ENCODE measurements at regions not wholly inside any gene's neighbourhood (a gene's known extent, or its start where the extent isn't known, plus 50 kb on each side); places are given as distances from the start of the nearest gene placed in this dataset.

- H3K9ac ChIP-seq (ENCODE audit: low read depth in 1 of 2, low read length in 2 of 2) = no peak overlapping the region
- H3K9me3 ChIP-seq (ENCODE audit: control insufficient read depth in 2 of 2, low read length in 2 of 2) = no peaks in the 10 kb centered on the region
- H3K27ac ChIP-seq (ENCODE audit: low read depth in 2 of 2, low read length in 2 of 2) = no peak overlapping the region
- no peaks in the 10 kb centered on the region for H3K36me3 ChIP-seq (ENCODE audit: control insufficient read depth in 2 of 2, insufficient read depth in 2 of 2, low read length in 2 of 2)
- no peaks in the 10 kb centered on the region for H3K27me3 ChIP-seq (ENCODE audit: control insufficient read depth in 2 of 2, insufficient read depth in 2 of 2, low read length in 2 of 2)
- H3K4me3 ChIP-seq (ENCODE audit: low read length in 2 of 2) = no peak overlapping the region
- H3K4me1 ChIP-seq (ENCODE audit: control insufficient read depth in 2 of 2, insufficient read depth in 2 of 2, low read length in 2 of 2) = no peaks in the 10 kb centered on the region
Measured at GRCh38 chr2:6446938-6447608, 418.6 kb downstream of the CMPK2 start.

- H3K27ac ChIP-seq (ENCODE audit: low read depth in 2 of 2, low read length in 2 of 2) = no peak overlapping the region
Measured at GRCh38 chr2:6448893-6449292, 416.8 kb downstream of the CMPK2 start.

DNA sequence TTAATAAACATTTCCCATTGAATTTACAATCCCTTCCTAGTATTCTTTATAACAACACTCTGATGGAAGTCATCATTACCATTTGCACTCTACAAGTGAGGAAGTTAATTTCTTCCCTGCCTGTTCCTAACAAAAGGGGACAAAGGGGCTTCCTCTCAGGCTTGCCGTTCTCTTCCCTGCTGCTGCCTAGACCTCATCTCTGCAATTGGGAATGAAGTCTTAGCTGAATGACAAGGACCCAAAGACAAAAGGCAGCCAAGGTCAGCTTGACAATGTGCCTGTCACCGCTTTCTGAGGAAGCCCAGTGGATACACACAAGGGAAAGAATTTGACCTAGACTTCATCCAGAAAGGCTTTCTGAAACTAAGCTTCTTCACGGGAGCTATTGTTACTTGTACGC lies 416.4 kb downstream of the CMPK2 start:
- no peak overlapping the region for H3K9ac ChIP-seq (ENCODE audit: low read depth in 1 of 2, low read length in 2 of 2)
- H3K4me3 ChIP-seq (ENCODE audit: low read length in 2 of 2) = no peak overlapping the region
- no peaks in the 10 kb centered on the region for H3K36me3 ChIP-seq (ENCODE audit: control insufficient read depth in 2 of 2, insufficient read depth in 2 of 2, low read length in 2 of 2)
- no peaks in the 10 kb centered on the region for H3K9me3 ChIP-seq (ENCODE audit: control insufficient read depth in 2 of 2, low read length in 2 of 2)
- H3K4me1 ChIP-seq (ENCODE audit: control insufficient read depth in 2 of 2, insufficient read depth in 2 of 2, low read length in 2 of 2) = no peaks in the 10 kb centered on the region
- H3K27me3 ChIP-seq (ENCODE audit: control insufficient read depth in 2 of 2, insufficient read depth in 2 of 2, low read length in 2 of 2) = no peaks in the 10 kb centered on the region
- H3K27ac ChIP-seq (ENCODE audit: low read depth in 2 of 2, low read length in 2 of 2) = no peak overlapping the region

More at GRCh38 chr2:6448893-6449292, 416.8 kb downstream of the CMPK2 start:
- H3K36me3 ChIP-seq (ENCODE audit: control insufficient read depth in 2 of 2, insufficient read depth in 2 of 2, low read length in 2 of 2) = no peaks in the 10 kb centered on the region
- H3K27me3 ChIP-seq (ENCODE audit: control insufficient read depth in 2 of 2, insufficient read depth in 2 of 2, low read length in 2 of 2) = no peaks in the 10 kb centered on the region
- H3K4me3 ChIP-seq (ENCODE audit: low read length in 2 of 2) = no peak overlapping the region
- H3K4me1 ChIP-seq (ENCODE audit: control insufficient read depth in 2 of 2, insufficient read depth in 2 of 2, low read length in 2 of 2) = no peaks in the 10 kb centered on the region
- no peak overlapping the region for H3K9ac ChIP-seq (ENCODE audit: low read depth in 1 of 2, low read length in 2 of 2)
- no peaks in the 10 kb centered on the region for H3K9me3 ChIP-seq (ENCODE audit: control insufficient read depth in 2 of 2, low read length in 2 of 2)

DNA sequence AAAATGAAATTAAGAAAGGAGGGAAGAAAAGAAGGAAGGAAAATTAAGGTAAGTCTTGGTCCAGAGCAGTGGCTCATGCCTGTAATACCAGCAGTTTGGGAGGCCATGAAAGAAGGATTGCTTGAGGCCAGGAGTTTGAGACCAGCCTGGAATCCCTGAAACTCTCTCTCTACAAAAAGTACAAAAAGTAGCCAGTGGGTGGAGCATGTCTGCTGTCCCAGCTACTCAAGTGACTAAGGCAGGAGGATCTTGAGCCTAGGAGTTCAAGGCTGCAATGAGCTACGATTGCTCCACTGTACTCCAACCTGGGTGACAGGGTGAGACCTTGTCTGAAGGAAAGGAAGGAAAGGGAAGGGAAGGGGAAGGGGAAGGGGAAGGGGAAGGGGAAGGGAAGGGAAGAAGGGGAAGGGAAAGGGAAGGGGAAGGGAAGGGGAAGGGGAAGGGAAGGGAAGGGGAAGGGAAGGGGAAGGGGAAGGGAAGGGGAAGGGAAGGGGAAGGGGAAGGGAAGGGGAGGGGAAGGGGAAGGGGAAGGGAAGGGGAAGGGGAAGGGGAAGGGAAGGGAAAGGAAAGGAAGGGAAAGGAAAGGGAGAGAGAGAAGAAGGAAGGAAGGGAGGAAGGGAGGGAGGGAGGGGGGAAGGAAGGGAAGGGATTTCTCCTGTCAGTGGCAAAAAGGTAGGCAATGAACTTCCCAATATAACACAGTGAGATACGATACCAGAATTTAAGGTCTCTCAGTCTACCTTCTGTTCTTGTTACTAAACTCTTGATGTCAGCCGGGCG lies 412.8 kb downstream of the CMPK2 start:
- no peaks in the 10 kb centered on the region for H3K27me3 ChIP-seq (ENCODE audit: control insufficient read depth in 2 of 2, insufficient read depth in 2 of 2, low read length in 2 of 2)
- H3K9me3 ChIP-seq (ENCODE audit: control insufficient read depth in 2 of 2, low read length in 2 of 2) = no peaks in the 10 kb centered on the region
- no peaks in the 10 kb centered on the region for H3K36me3 ChIP-seq (ENCODE audit: control insufficient read depth in 2 of 2, insufficient read depth in 2 of 2, low read length in 2 of 2)
- H3K4me3 ChIP-seq (ENCODE audit: low read length in 2 of 2) = no peak overlapping the region
- no peak overlapping the region for H3K9ac ChIP-seq (ENCODE audit: low read depth in 1 of 2, low read length in 2 of 2)
- H3K27ac ChIP-seq (ENCODE audit: low read depth in 2 of 2, low read length in 2 of 2) = no peak overlapping the region
- no peaks in the 10 kb centered on the region for H3K4me1 ChIP-seq (ENCODE audit: control insufficient read depth in 2 of 2, insufficient read depth in 2 of 2, low read length in 2 of 2)

DNA sequence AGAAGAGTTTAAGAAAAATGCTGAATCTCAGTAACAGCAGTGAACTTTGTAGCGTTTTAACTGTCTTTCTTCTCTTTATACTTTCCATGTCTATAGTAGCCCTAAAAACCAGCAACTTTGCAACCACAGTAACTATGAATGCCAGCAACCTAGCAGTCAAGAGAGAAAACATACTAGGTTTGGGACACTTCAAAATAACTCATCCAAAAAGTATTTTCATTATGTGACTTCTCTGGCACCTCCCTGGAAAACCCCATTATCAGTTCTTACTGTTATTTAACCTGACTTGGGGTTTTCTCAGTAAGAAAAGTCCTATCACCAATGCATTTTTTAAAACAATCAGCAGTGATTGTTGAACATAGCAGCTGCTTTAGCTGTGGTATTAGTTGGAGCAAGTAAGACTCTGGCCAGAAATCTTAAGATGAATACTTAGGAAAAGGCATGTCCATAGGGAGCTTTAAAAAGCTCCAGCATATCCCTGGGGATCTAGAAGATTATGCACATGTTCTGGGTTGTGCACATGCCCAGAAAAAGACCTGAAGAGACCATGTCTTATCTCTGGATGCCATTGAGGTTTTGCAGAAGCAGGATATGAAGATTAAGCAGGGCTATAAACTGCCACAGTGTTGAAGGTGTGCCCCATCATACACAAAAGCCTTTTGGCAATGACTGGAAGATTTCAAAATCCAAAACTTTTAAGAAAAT lies 411.3 kb downstream of the CMPK2 start:
- Histone ChIP-seq H3K9ac (ENCODE audit: low read depth in 1 of 2, low read length in 2 of 2) (no peak overlapping the region), H3K9me3 (ENCODE audit: control insufficient read depth in 2 of 2, low read length in 2 of 2) (no peaks in the 10 kb centered on the region), H3K27ac (ENCODE audit: low read depth in 2 of 2, low read length in 2 of 2) (no peak overlapping the region), H3K36me3 (ENCODE audit: control insufficient read depth in 2 of 2, insufficient read depth in 2 of 2, low read length in 2 of 2) (no peaks in the 10 kb centered on the region), H3K4me3 (ENCODE audit: low read length in 2 of 2) (no peak overlapping the region), H3K4me1 (ENCODE audit: control insufficient read depth in 2 of 2, insufficient read depth in 2 of 2, low read length in 2 of 2) (no peaks in the 10 kb centered on the region), H3K27me3 (ENCODE audit: control insufficient read depth in 2 of 2, insufficient read depth in 2 of 2, low read length in 2 of 2) (no peaks in the 10 kb centered on the region)

GRCh38 chr2:6459138-6459537 lies 406.6 kb downstream of the CMPK2 start:
- no peak overlapping the region for H3K4me3 ChIP-seq (ENCODE audit: low read length in 2 of 2)
- no peak overlapping the region for H3K9ac ChIP-seq (ENCODE audit: low read depth in 1 of 2, low read length in 2 of 2)
- no peaks in the 10 kb centered on the region for H3K27me3 ChIP-seq (ENCODE audit: control insufficient read depth in 2 of 2, insufficient read depth in 2 of 2, low read length in 2 of 2)
- H3K9me3 ChIP-seq (ENCODE audit: control insufficient read depth in 2 of 2, low read length in 2 of 2) = no peaks in the 10 kb centered on the region
- no peaks in the 10 kb centered on the region for H3K36me3 ChIP-seq (ENCODE audit: control insufficient read depth in 2 of 2, insufficient read depth in 2 of 2, low read length in 2 of 2)
- H3K4me1 ChIP-seq (ENCODE audit: control insufficient read depth in 2 of 2, insufficient read depth in 2 of 2, low read length in 2 of 2) = no peaks in the 10 kb centered on the region
- no peak overlapping the region for H3K27ac ChIP-seq (ENCODE audit: low read depth in 2 of 2, low read length in 2 of 2)

DNA sequence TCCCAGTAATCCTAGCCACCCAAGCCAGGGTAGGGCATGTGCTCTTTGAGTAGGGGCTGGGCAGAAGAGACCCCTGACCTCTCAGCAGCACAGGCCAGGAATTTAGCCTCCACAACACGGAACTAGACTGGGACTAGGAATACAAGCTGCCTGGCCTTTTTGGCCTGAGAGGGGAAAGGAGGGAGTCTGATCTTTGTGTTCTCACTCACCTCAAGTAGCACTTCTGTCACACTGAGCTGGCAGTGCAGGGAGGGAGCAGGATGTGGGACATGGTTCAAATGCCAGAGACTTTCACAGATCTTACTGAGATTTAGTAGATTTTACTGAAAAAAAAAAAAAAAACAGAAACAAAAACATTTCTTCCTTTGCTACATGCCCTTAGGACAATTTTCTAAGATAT lies 395.2 kb downstream of the CMPK2 start:
- Histone ChIP-seq H3K9me3 (ENCODE audit: control insufficient read depth in 2 of 2, low read length in 2 of 2) (no peaks in the 10 kb centered on the region), H3K27me3 (ENCODE audit: control insufficient read depth in 2 of 2, insufficient read depth in 2 of 2, low read length in 2 of 2) (no peaks in the 10 kb centered on the region), H3K27ac (ENCODE audit: low read depth in 2 of 2, low read length in 2 of 2) (no peak overlapping the region), H3K9ac (ENCODE audit: low read depth in 1 of 2, low read length in 2 of 2) (no peak overlapping the region), H3K36me3 (ENCODE audit: control insufficient read depth in 2 of 2, insufficient read depth in 2 of 2, low read length in 2 of 2) (no peaks in the 10 kb centered on the region), H3K4me3 (ENCODE audit: low read length in 2 of 2) (no peak overlapping the region), H3K4me1 (ENCODE audit: control insufficient read depth in 2 of 2, insufficient read depth in 2 of 2, low read length in 2 of 2) (no peaks in the 10 kb centered on the region)

DNA sequence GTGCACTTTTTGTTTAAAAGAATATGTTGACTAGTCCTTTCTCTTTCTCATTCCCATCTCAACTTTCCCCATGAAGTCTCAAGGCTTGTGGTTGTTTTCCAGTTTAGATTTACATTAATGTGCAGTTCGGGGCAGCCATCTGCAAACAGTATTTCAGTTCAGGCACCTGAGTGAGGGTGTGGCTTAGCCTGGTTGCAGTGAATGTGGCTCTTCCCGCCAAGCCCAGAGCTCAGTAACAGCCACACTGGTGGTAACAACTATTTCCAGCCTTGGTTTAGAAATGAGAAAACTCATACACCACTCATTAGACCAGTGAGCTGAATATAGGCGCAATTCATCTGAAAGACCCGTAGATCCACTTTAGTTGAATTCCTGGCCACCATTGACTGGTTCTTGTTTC lies 394.3 kb downstream of the CMPK2 start:
- Histone ChIP-seq H3K4me1 (ENCODE audit: control insufficient read depth in 2 of 2, insufficient read depth in 2 of 2, low read length in 2 of 2) (no peaks in the 10 kb centered on the region), H3K9ac (ENCODE audit: low read depth in 1 of 2, low read length in 2 of 2) (no peak overlapping the region), H3K27ac (ENCODE audit: low read depth in 2 of 2, low read length in 2 of 2) (no peak overlapping the region), H3K4me3 (ENCODE audit: low read length in 2 of 2) (no peak overlapping the region), H3K9me3 (ENCODE audit: control insufficient read depth in 2 of 2, low read length in 2 of 2) (no peaks in the 10 kb centered on the region), H3K36me3 (ENCODE audit: control insufficient read depth in 2 of 2, insufficient read depth in 2 of 2, low read length in 2 of 2) (no peaks in the 10 kb centered on the region), H3K27me3 (ENCODE audit: control insufficient read depth in 2 of 2, insufficient read depth in 2 of 2, low read length in 2 of 2) (no peaks in the 10 kb centered on the region)

GRCh38 chr2:6474161-6475140 lies 391.3 kb downstream of the CMPK2 start:
- H3K4me3 ChIP-seq (ENCODE audit: low read length in 2 of 2) = no peak overlapping the region
- no peak overlapping the region for H3K9ac ChIP-seq (ENCODE audit: low read depth in 1 of 2, low read length in 2 of 2)
- H3K27ac ChIP-seq (ENCODE audit: low read depth in 2 of 2, low read length in 2 of 2) = no peak overlapping the region
- no peaks in the 10 kb centered on the region for H3K4me1 ChIP-seq (ENCODE audit: control insufficient read depth in 2 of 2, insufficient read depth in 2 of 2, low read length in 2 of 2)
- no peaks in the 10 kb centered on the region for H3K27me3 ChIP-seq (ENCODE audit: control insufficient read depth in 2 of 2, insufficient read depth in 2 of 2, low read length in 2 of 2)
- no peaks in the 10 kb centered on the region for H3K9me3 ChIP-seq (ENCODE audit: control insufficient read depth in 2 of 2, low read length in 2 of 2)
- no peaks in the 10 kb centered on the region for H3K36me3 ChIP-seq (ENCODE audit: control insufficient read depth in 2 of 2, insufficient read depth in 2 of 2, low read length in 2 of 2)
